Peyer's patch (tissue), 4 donors: ENCODE measurements at regions not wholly inside any gene's neighbourhood (a gene's known extent, or its start where the extent isn't known, plus 50 kb on each side); places are given as distances from the start of the nearest gene placed in this dataset.

ENCODE experiments used
- CTCF ChIP-seq, 6 experiments: fragments of 450-650 bp in 4 of 6; fragments of 200-600 bp in 2 of 6; sonication (generic) in 1 of 6; IDR thresholded peaks; one replicate each; pipeline ENCODE4 v1.5.1; 2017 to 2019; ENCODE audit warnings: antibody characterized with exemption in 6 of 6, mild to moderate bottlenecking in 3 of 6, moderate library complexity in 1 of 6
- POLR2A ChIP-seq, 2 donors: fragments of 450-650 bp; IDR thresholded peaks; one replicate each; pipeline ENCODE4 v1.5.1; 2017; ENCODE audit warnings: antibody characterized with exemption in 2 of 2, mild to moderate bottlenecking in 2 of 2, moderate library complexity in 2 of 2

GRCh38 chr5:58354827-58355226, 105.1 kb downstream of the PLK2 start:
- TF ChIP-seq CTCF (IDR thresholded peaks at IDR 0.05) (no peak), POLR2A (IDR thresholded peaks at IDR 0.05) (no peak)
